HS-5 (cell line): ENCODE measurements at regions not wholly inside any gene's neighbourhood (a gene's known extent, or its start where the extent isn't known, plus 50 kb on each side); places are given as distances from the start of the nearest gene placed in this dataset.
A peak's percentile ranks its signal among the peaks of the same experiment; 100 is the strongest.

Source experiments
- DNase-seq: peaks from one replicate; pipeline ENCODE4 v3.0.0-alpha.2; 2012; ENCODE audit warnings: low read depth

DNA sequence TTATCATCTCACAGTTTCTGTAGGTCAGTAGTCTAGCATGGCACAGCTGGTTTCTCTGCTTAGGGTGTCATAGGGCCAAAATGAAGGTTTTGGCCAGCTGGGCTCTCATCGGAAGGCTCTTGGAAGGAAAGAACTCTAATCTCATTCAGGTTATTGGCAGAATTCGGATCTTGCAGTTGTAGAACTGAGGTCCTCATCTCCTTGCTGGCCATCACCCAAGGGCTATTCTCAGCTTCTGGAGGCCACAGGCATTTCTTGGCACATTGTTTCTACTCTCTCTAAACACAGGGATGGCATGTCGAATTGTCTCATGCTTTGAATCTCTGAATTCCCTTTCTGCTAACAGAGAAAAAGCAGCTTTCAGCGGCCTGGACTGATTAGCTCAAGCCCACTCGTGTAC, 258.0 kb upstream of the SMARCA2 start:
- DNase-seq: no peak

DNA sequence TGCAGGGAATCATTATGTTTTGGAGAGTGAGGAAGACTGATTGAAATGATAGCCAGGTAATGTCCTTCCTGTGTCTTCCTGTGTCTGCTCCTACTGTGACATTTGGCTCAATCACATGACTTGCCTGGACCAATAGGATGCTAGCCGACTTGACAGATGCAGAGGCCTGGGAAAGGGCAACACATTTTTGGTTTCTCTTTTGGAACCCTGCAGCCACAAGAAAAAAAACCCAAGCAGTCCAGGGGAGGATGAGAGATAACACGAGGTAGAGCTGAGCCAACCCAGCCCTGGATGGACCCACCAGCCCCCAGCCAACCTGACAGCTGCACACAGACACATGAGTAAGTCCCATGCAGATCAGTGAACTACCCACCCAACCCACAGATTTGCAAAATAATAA, 256.1 kb upstream of the SMARCA2 start:
- DNase-seq: no peak

DNA sequence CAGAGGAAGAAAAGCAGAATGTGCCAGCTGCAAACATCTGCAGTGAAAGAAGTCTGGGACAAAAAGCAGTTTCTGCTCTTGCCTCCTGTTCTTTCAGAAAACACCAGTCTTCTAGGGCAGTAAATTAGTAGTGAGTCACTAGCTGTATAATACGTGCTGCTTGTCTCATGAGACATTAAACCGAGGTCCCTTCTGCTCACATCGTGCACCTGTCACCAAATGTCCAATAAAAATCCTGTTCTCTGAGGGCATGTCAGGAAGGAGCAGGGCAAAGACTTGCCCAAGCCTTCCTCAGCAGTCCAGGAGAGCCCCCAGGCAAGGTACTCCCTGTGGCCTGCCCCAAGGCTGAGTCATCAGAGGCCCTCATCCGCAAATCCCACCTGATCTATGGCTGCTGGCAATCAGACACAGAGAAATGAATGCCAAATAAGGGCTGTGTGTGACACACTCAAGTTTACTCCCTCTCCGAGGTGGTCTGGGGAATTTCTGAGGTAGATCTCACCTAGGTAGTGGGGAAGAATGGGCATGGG, 255.3 kb upstream of the SMARCA2 start:
- no peak for DNase-seq

- no peak for DNase-seq
These were observed 253.3 kb upstream of the SMARCA2 start for GRCh38 chr9:1761807-1762206.

DNA sequence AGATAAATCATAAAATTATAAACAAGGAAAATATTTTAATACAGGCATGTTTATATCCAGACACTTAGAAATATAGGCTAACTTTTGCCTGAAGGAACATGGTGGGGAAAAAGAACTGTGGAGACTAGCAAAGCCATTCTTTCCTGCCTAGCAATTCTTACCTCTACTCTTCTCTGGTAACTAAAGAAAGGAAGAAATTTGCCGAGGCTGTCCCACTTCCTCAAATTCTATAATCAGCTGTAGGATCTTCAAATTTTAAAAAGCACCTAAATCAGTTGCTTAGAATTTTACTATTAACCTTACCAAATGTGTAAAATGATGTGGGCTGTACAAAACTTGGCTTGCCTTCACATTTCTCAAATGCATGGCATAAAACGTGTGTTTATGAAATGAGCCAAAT, 249.1 kb upstream of the SMARCA2 start:
- no peak for DNase-seq

DNA sequence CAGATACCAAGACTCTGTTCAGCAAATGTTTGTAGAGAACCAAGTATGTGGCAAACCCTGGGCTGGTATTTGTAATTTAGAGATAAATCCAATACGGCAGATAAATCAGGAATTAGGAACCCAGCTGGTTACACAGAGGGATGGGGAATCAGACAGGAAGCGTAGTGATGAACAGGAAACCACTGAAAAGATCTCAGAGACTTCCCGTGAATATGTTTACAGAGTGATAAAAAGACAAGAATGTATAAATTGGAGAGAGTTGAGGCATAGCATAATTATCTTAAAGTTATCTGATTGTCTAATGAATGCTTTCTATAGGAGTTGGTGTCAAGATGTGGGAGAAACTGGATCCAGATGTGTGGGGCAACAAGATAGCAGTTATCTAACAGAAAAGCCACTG, 246.6 kb upstream of the SMARCA2 start:
- no peak for DNase-seq

- no peak for DNase-seq
These were observed 243.9 kb upstream of the SMARCA2 start for GRCh38 chr9:1771094-1771789.

GRCh38 chr9:1775230-1775629, 239.9 kb upstream of the SMARCA2 start:
- DNase-seq: no peak

DNA sequence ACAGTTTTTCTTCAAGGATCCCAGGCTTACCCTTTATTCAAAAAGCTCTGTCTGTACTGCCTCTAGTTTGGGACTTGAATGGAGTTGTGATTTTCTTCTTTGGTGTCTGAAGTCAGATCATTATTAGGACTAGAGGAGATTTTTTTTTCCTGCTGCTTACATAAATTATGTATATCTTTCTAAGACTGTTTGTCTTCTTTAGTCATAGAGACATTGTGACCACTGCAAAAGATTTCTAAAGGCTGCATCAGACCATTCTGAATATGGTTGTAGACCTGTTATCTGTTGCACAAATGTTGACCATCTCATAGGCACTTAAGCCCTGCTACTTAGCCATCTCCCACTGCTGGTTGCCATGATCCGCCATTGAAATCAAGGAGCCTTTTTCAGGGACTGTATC, 238.5 kb upstream of the SMARCA2 start:
- no peak for DNase-seq

DNA sequence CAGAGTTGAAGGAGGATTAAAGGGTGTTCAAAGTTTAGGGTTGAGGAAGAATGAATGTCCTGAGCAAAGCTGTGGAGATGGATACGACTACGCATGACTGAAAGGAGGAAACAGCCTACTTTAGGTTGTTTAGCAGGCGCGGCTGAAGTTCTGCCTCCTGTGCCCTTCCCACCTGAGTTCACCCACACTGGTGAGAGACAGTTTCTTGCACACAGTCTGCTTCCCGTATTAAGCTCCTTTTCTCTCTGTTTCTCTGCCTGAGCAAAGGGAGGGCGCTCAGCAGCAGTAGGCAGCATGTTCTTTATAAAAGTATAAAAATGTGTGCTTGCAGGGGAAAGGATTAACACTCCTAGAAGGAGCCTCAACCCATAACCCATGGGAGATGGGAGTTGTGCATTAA, 224.0 kb upstream of the SMARCA2 start:
- no peak for DNase-seq

DNA sequence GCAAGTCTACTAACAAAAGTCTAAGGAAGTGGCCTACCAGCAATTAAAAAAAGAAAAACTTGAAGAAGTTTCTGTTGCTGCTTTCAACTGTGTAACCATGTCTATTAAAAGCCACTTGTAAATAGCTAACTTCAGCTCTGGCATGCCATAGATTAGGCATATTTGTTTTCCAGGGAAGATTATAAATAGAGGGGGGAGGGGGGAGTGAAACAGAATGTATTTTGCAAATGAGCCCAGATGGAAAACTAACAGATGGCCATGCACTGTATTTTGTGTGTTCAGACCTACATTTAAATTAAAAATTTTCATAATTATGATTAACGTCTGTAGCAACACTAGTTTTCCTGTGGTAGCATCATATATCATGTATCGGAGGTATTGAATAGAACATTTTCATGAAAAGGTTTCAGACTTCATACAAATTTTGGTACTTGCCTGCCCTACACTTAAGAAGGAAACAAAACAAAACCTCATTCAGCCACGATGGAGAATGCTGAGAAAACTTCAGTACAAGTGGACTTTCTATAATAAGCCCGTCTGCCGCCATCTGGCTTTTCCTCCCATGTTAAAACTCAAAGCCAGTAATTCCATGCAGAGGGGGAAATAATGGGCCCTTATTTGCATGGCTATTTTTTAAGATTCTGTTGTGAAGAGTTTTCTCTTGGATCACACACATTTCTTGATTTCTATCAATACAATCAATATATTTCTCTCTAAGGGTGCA, 220.4 kb upstream of the SMARCA2 start:
- no peak for DNase-seq

DNA sequence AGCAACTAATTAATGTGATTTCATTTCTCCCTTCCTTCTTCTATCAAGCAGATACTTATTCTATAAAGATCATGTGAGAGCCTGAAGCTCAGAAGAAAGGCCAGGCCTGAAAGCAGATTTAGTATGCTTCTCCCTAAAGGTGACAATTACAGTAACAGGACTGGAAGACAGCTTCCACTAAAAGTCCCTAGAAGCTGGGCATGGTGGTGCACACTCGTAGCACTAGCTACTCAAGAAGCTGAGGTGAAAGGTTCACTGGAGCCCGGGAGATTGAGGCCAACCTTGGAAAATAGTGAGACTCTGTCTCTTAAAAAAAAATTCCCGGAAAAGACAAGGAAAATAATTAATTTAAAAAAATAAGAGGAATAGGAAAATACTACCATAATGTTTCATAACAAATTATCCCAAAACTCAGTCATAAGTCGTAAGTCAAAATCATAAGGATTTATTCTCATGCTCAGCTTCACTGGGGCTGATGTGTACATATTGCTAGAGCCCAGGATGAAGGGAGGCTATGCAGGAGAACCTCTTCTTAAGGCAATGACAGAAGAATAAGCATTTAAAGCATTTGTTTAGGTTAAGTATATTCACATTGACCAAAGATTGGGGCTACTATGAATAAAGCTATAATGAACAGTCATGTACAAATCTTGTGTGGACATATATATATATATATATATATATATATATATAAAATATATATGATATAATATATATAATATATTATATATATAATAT, 210.8 kb upstream of the SMARCA2 start:
- no peak for DNase-seq

GRCh38 chr9:1829719-1830118, 185.4 kb upstream of the SMARCA2 start:
- DNase-seq: no peak

DNA sequence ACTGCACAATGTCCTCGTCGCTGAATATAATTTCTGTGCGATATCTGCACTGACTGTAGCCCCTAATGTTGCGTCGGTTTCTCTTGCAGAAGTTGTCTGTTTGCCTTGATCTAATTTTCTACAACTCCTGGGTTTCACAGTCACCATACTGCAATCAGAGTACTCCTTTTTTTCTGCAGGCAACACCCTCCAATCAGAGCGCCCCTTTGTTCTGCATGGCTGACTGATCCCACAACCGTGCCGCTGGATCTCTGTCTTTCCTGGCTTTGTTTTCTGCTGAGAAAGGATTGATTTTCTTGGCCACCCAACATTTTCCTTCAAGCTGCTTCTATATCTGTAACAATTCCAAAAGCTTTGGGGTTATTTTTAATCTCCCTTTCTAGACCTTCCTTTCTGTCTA, 182.2 kb upstream of the SMARCA2 start:
- DNase-seq: no peak

GRCh38 chr9:1837453-1838084, 177.6 kb upstream of the SMARCA2 start:
- DNase-seq: peak; percentile 1

DNA sequence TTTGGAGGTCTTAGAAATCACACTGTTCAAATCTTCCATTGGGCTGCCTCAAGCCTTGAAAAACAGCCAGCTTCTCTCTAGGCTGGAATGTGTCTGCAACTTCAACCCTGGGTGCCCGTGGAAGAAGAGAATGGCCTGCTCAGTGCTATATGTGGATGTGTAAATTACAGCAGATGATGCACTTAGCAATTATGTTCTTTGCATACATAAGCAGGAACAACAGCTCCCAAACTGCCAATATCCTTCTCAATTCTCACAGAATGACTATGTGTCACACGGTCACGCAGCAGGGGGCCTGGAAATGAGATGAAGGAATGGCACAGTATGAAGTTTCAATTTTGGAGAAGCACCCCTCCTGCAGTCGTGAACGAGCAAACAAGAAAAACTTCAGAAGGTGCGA, 175.2 kb upstream of the SMARCA2 start:
- no peak for DNase-seq

DNA sequence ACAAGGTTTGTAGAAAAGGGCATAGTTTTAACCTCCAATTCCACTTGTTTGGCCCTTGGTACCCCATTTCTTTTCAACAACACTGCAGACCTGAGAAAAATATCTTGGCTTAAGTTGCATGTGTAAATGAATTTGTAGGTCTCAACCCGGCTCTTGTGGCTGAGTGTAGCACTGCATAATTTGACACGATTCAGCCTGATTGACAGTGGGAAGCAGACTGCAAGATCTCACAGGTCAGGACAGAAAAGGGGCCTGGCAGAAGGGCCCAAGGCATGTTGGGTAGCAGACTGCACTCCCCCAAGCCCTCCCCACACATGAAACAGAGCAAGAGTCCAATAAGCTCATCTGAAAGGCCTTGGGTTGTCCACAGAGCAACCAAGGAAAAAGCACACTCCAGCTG, 169.7 kb upstream of the SMARCA2 start:
- no peak for DNase-seq

DNA sequence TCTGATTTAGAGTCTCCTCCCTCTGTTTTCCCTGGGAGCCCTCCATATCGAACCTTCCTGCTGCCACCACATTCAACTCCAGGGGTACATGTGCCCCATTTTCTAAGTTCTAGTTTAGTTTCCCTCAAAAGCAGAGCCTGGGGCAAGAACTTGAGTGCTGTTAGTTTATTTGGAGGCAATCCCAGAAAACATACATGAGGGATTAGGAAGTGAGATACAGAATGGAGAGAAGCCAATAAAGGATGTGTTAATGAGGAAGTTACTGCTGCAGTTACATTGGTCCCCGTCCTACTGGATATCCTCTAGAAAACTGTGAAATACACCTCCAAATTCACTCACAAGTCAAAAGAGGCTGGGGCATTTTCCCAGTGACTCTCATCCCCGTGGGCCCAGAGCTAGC, 159.4 kb upstream of the SMARCA2 start:
- no peak for DNase-seq

GRCh38 chr9:1857808-1858207, 157.3 kb upstream of the SMARCA2 start:
- DNase-seq: no peak

DNA sequence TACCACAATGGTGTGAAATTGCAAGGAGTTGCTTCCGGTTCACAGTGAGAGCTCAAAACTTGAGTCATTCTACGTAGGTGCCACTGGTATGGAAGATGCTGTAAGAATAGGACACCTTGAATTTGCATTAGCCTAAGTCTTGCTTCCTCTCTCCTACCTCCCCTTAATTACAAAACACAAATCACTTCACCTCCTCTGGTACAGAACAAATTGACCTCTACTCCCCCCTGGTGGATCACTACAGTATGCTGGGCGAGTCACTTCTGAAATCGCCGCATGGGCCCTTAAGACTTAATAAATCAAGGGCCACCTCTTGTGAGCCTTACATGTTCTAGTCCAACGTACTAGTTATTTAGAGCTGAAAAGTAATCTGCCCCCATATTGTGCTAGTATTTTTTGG, 145.3 kb upstream of the SMARCA2 start:
- peak; percentile 1 for DNase-seq

DNA sequence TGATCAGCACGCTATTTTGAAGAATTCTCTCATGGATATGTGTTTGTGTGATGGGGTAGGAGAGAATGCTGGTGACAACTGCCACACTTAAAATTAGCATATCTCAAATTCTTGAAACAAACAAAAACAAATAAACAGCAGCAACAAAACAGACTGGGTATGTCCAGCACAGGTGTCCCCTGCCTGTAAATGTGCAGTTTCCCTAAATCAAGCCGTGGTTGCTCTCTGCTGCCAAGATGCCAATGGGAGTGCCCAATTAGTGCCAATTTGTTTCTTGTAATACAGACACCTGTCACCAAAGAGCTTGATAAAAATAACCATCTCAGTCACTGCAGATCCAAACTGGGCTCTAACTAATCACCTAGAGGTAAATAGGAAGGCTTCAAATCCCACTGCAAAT, 144.2 kb upstream of the SMARCA2 start:
- DNase-seq: no peak

DNA sequence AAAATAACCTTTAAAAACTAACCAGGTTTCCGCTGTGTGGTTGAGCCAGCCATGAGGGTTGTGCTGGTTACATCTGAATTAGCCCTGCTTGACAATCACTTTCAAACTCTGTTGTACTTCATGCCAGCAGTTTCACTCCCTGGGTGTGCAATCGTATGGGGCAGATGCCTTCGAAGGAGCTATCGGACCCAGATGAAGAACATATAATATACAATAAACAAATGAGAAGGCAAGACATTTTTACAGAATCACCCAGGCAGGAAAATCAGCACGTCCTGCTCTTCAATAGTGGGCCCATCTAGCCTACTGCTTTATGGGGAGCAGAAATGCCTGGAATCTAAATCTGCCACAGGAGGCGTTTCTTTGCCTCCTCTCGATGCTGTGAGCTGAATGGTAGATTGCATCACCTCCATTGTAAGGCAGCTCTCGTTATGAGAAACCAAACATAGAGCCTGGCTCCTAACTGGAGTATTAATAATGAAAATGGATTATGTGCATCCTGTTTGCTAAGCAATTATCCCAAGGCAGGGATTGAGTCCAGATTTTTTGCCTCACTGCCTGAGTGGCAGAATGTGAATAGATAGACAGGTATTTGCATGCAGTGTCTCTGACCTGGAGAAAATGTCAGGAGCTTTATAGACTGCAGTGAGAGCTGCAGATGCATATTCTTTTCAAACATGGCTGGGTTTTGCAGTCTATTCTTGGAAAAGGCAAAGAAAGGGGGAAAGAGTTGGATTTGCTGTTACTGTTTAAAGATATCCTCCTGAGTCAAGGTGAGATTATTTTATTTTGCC, 143.3 kb upstream of the SMARCA2 start:
- DNase-seq: no peak
